Astrocyte (in vitro differentiated cells and primary cell): ENCODE measurements at regions not wholly inside any gene's neighbourhood (a gene's known extent, or its start where the extent isn't known, plus 50 kb on each side); places are given as distances from the start of the nearest gene placed in this dataset.
A peak's percentile ranks its signal among the peaks of the same experiment; 100 is the strongest.

ENCODE experiments used
- DNase-seq: peaks from one replicate; pipeline ENCODE4 v3.0.0-alpha.2; 2010; ENCODE audit warnings: low read depth
- FAIRE-seq: peaks from 2 replicates; lab custom pipeline; 2011; peaks lifted over from hg19 to GRCh38; lab: Jason Lieb, UNC
- H2AFZ ChIP-seq: 2 replicates; pipeline ENCODE4 v1.6.0; 2012; ENCODE audit warnings: low read depth, low read length, inconsistent platforms
- H3K27ac ChIP-seq: 2 replicates; pipeline ENCODE4 v1.5.1; 2011; ENCODE audit warnings: low read depth, low read length, inconsistent platforms
- H3K27me3 ChIP-seq: 2 replicates; pipeline ENCODE4 v1.6.0; 2011; ENCODE audit warnings: low read length, inconsistent platforms; ENCODE audit not compliant: insufficient read depth
- H3K36me3 ChIP-seq: 2 replicates; pipeline ENCODE4 v1.5.1; 2011; ENCODE audit warnings: low read length, inconsistent platforms; ENCODE audit not compliant: insufficient read depth
- H3K4me1 ChIP-seq: 2 replicates; pipeline ENCODE4 v1.5.1; 2011; ENCODE audit warnings: low read length, inconsistent platforms; ENCODE audit not compliant: insufficient read depth
- H3K4me2 ChIP-seq: 2 replicates; pipeline ENCODE4 v1.6.0; 2012; ENCODE audit warnings: low read length, inconsistent platforms
- H3K4me3 ChIP-seq: 2 replicates; pipeline ENCODE4 v1.5.1; 2011; ENCODE audit warnings: low read depth, mild to moderate bottlenecking, low read length, inconsistent platforms; ENCODE audit not compliant: insufficient read depth
- H3K79me2 ChIP-seq: 2 replicates; pipeline ENCODE4 v1.6.0; 2012; ENCODE audit warnings: mild to moderate bottlenecking, low read length, inconsistent platforms; ENCODE audit not compliant: insufficient read depth
- H3K9ac ChIP-seq: 2 replicates; pipeline ENCODE4 v1.6.0; 2012; ENCODE audit warnings: mild to moderate bottlenecking, low read length, inconsistent platforms
- H3K9me3 ChIP-seq: 2 replicates; pipeline ENCODE4 v1.5.1; 2012; ENCODE audit warnings: low read depth, mild to moderate bottlenecking, low read length, inconsistent platforms; ENCODE audit not compliant: insufficient read depth
- H4K20me1 ChIP-seq: 2 replicates; pipeline ENCODE4 v1.6.0; 2012; ENCODE audit warnings: low read length, inconsistent platforms; ENCODE audit not compliant: insufficient read depth
- H3K27ac Mint-ChIP-seq: one replicate; pipeline ENCODE4 v1.8.0; 2021; ENCODE audit warnings: mild to moderate bottlenecking, mixed read lengths; ENCODE audit not compliant: unreplicated experiment
- H3K27me3 Mint-ChIP-seq: one replicate; pipeline ENCODE4 v1.8.0; 2021; ENCODE audit warnings: low read depth, mixed read lengths; ENCODE audit not compliant: unreplicated experiment
- H3K36me3 Mint-ChIP-seq: one replicate; pipeline ENCODE4 v1.8.0; 2021; ENCODE audit warnings: low read depth, mixed read lengths; ENCODE audit not compliant: unreplicated experiment
- H3K4me1 Mint-ChIP-seq: one replicate; pipeline ENCODE4 v1.8.0; 2021; ENCODE audit warnings: low read depth, mixed read lengths; ENCODE audit not compliant: unreplicated experiment
- H3K4me3 Mint-ChIP-seq: one replicate; pipeline ENCODE4 v1.8.0; 2021; ENCODE audit warnings: mild to moderate bottlenecking, moderate library complexity, mixed read lengths; ENCODE audit not compliant: unreplicated experiment
- H3K9me3 Mint-ChIP-seq: one replicate; pipeline ENCODE4 v1.8.0; 2021; ENCODE audit warnings: mild to moderate bottlenecking, mixed read lengths; ENCODE audit not compliant: unreplicated experiment
- CTCF ChIP-seq: IDR thresholded peaks from 2 replicates; pipeline ENCODE4 v1.5.1; 2011; ENCODE audit warnings: low read depth, mild to moderate bottlenecking, inconsistent platforms, low read length, moderate library complexity; ENCODE audit not compliant: insufficient read depth
- EZH2 ChIP-seq: IDR thresholded peaks from 2 replicates; pipeline ENCODE4 v1.6.1; 2012; ENCODE audit warnings: mild to moderate bottlenecking, low read length, inconsistent platforms; ENCODE audit not compliant: insufficient read depth

- Histone ChIP-seq H2AFZ (no peak overlapping the region), H3K27ac (no peak overlapping the region), H3K9ac (no peak overlapping the region), H3K9me3 (no peaks in the 10 kb centered on the region), H3K4me3 (no peak overlapping the region), H3K4me2 (no peak overlapping the region), H3K27me3 (no peaks in the 10 kb centered on the region), H4K20me1 (no peaks in the 10 kb centered on the region), H3K36me3 (no peaks in the 10 kb centered on the region), H3K79me2 (no peaks in the 10 kb centered on the region), H3K4me1 (no peaks in the 10 kb centered on the region)
- no peaks in the 10 kb centered on the region for H3K9me3 Mint-ChIP-seq
- no peak for TF ChIP-seq EZH2
- no peak overlapping the region for H3K4me3 Mint-ChIP-seq
- no peak for FAIRE-seq
- no peaks in the 10 kb centered on the region for H3K36me3 Mint-ChIP-seq
- no peak overlapping the region for H3K27ac Mint-ChIP-seq
- H3K27me3 Mint-ChIP-seq = no peaks in the 10 kb centered on the region
- peaks cover 4% of the 10 kb centered on the region for H3K4me1 Mint-ChIP-seq
- no peak for DNase-seq
These were observed 286.1 kb upstream of the STS start for GRCh38 chrX:6861456-6861855.

- peak overlapping the region; percentile 47 for H3K27ac Mint-ChIP-seq
These were observed 289.8 kb upstream of the STS start for GRCh38 chrX:6857749-6858148.

GRCh38 chrX:6856471-6856870, 291.0 kb upstream of the STS start:
- Histone ChIP-seq H3K4me3 (no peak overlapping the region), H3K4me2 (no peak overlapping the region), H3K9me3 (no peaks in the 10 kb centered on the region), H3K79me2 (no peaks in the 10 kb centered on the region), H3K27ac (no peak overlapping the region), H4K20me1 (no peaks in the 10 kb centered on the region), H3K27me3 (no peaks in the 10 kb centered on the region), H2AFZ (no peak overlapping the region), H3K36me3 (no peaks in the 10 kb centered on the region), H3K4me1 (no peaks in the 10 kb centered on the region), H3K9ac (no peak overlapping the region)
- Mint-ChIP-seq H3K4me1 (peaks cover 8% of the 10 kb centered on the region), H3K27me3 (no peaks in the 10 kb centered on the region), H3K27ac (no peak overlapping the region), H3K36me3 (no peaks in the 10 kb centered on the region), H3K4me3 (no peak overlapping the region), H3K9me3 (no peaks in the 10 kb centered on the region)
- FAIRE-seq (peak; percentile 39), DNase-seq (no peak)
- TF ChIP-seq EZH2 = no peak
- TF ChIP-seq CTCF = no peak

More at GRCh38 chrX:6857749-6858148, 289.8 kb upstream of the STS start:
- Histone ChIP-seq H3K36me3 (no peaks in the 10 kb centered on the region), H3K4me2 (no peak overlapping the region), H3K9ac (no peak overlapping the region), H3K27me3 (no peaks in the 10 kb centered on the region), H3K79me2 (no peaks in the 10 kb centered on the region), H2AFZ (no peak overlapping the region), H3K4me3 (no peak overlapping the region), H4K20me1 (no peaks in the 10 kb centered on the region), H3K4me1 (no peaks in the 10 kb centered on the region), H3K9me3 (no peaks in the 10 kb centered on the region), H3K27ac (no peak overlapping the region)
- no peaks in the 10 kb centered on the region for H3K27me3 Mint-ChIP-seq
- no peak for TF ChIP-seq EZH2
- no peak for TF ChIP-seq CTCF
- H3K9me3 Mint-ChIP-seq = no peaks in the 10 kb centered on the region
- H3K4me3 Mint-ChIP-seq = no peak overlapping the region
- H3K36me3 Mint-ChIP-seq = no peaks in the 10 kb centered on the region
- no peak for DNase-seq
- H3K4me1 Mint-ChIP-seq = peaks cover 6% of the 10 kb centered on the region
- FAIRE-seq = no peak
